Activated CD8-positive, alpha-beta memory T cell treated with anti-CD3 and anti-CD28 coated beads for 1 hour (primary cell): ENCODE measurements at regions not wholly inside any gene's neighbourhood (a gene's known extent, or its start where the extent isn't known, plus 50 kb on each side); places are given as distances from the start of the nearest gene placed in this dataset.

Source experiments
- DNase-seq, 2 donors: peaks; one replicate each; pipeline ENCODE4 v3.0.0-alpha.2; 2020; ENCODE audit warnings: low read depth in 1 of 2; ENCODE audit errors: extremely low read depth in 1 of 2

DNA sequence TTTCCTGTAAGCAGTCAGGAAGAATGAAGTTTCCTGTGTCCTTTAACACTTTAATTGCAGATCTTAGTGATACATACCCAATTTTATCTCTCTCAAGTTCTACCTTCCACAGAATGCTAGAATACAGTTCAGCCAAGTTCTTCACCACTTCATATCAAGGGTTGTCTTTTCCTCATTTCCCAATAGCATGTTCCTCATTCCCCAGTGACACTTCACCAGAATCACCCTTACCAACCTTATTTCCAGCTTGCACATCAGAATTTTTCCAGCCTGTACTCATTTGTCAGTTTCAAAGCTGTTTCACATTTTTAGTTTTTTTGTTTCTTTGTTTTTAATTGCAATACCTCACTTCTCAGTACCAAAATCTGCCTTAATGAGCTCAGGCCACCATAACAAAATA is 126.1 kb downstream of the ESM1 start:
- no peak for DNase-seq

DNA sequence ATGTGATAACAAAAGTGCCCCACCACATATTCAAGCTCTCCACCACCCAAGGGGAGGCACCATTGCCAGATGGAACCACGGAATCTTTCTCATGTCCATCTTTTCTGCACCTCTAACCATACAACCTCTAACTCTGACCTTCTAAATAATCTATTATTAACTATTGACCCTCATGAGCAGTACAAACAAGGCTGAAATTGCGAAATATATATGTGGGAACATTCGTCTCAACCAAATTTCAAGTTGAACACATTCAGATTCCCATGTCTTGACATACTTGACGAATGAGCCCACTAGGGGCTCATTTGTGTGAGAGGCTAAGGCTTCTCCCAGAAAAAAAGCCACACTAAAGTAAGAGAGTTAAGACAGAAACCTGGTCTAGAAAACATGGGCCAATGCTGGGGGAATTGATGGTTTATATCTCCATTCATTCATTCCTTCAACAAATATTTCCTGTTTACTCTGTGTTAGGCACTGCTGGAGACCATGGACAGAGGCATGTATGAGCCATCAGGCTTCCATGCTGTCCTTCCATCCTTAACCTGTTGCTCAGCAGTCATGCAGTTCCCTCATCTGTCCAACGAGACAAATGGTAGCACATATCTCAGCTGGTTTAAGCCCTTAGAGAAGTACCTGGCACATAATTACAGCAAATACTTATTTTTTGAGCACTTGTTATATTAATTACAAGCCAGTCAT is 130.4 kb downstream of the ESM1 start:
- DNase-seq = no peak

DNA sequence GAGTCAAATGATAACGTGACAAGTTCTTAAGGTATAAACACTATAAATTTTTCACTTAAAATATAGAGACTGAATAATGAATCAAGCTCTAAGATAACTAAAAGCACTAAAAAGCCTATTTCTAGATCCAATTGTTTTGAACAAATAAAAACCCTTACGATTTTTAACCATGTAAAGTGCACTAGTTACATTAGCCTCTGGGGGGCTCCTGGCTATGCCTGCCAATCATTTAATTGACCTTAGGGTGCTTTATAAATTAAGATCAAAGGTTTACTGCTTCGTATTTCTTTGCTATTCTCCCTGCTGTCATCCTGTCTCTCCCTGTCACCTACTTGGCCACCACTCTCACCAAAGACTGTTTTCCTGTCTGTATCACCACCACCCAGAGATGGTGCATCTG is 133.4 kb downstream of the ESM1 start:
- no peak for DNase-seq

DNA sequence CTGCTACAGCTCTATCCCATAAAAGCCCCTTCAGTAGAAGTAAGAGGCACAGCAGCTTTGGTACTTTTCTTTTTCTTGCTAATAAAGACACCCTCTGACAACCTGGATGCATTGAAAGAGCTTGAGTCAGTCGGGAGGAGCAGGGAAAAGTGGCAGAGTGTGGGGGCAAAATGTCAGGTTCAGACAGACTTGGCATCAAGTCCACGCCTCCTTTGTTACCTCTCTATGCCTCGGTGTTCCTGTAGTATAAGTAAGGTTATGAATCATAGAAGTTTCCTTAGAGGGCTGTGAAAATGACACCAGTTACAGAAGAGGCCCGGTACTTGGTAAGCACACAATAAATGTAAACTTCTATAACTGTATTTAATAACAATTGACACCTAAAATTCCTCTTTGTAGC is 133.9 kb downstream of the ESM1 start:
- no peak for DNase-seq

DNA sequence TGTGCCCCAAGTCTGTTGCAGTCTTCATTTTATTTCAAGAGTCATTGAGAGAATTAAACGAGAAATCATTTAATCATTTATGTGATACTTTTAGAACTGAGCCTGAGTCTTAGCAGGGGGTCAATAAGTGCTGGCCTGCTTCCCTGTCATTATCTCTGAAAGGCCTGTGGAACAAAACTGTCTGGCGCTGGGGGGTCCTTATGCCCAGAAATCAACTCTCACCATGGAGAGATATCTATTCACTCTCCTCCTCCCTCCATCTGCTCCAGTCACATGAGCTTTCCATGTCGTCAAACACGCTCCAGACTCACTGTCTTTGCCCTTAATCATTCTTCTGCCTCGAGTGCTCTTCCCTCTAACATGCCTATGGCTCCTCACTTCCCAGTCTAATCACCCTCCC is 136.8 kb downstream of the ESM1 start:
- no peak for DNase-seq

DNA sequence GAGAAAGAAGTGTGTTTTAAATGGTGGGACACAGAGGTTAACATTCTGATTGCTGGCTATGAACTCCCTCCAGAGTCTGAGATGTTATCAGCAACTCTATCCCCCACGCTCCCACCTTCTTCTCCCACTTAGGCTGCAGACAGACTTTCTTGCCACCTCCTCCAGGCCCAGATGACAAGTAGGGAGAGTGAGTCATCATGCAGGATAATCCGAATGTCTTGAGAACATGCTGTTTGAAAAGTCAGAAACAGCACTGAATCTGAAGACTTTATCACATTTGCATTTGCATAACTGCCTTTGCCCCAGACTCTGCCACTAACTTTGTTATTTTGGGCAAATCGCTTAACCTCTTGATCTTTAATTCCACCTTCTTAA is 139.8 kb downstream of the ESM1 start:
- no peak for DNase-seq

DNA sequence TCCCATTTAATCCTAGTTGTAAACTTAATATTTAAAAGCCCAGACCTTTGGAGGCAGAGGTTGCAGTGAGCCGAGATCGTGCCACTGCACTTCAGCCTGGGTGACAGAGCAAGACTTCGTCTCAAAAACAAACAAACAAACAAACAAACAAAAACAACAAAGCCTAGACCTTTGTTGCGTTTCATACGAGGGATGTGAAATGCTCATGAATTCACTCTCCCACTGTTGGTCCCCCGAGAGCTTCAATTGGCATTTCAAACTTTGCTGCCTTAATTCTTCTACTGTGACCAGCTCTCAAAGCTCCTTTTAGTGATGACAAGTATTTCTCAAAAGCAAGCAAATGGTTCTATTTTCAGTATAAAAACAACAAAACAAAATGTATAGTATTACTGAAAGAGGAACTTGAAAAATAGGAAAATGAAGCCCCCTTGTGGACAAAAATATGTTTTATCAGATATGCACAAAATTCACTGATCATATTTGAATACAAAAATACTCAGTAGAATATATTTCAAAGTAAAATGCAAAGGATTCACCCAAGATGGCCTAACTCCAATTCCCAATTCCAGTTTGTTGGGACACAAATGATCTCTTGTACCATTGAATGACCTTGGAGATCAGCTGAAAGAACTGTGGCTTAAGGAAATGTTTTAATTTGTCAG is 140.4 kb downstream of the ESM1 start:
- DNase-seq = no peak

DNA sequence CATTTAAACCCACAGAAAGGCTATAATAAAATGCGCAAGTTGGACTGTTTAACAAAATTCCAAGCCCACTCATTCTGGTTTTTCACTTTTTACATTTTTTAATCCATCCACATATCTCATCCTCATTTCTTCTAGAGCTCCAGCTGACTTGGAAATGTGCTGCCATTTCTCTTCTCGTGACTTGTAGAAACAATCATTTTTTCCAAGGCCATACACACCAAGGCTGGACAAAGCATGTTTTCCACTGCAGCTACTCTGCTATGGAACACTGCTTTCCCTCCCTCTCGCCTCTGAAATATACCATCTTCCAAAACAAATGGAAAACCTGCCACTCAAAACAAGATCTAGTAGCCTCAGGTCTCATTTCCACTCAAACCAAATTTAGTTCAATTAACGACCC is 141.1 kb downstream of the ESM1 start:
- no peak for DNase-seq

DNA sequence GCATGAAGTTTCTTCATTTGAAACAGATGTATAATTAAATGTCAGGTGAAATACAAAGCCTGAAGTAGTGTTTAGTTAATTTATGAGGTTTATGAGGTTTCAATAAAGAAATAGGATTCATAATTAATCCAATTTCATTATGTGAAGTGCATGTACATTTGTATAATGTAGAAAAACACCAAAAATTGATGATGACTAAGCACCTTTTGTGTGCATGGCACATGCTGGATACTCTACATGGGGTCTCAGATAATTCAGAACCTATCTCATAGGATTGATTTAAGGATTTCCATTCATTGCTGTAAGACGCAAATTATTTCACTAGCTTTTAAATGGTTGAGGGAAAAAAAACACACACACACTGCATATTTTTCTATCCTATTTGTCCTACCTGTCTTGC is 143.9 kb downstream of the ESM1 start:
- DNase-seq = no peak

DNA sequence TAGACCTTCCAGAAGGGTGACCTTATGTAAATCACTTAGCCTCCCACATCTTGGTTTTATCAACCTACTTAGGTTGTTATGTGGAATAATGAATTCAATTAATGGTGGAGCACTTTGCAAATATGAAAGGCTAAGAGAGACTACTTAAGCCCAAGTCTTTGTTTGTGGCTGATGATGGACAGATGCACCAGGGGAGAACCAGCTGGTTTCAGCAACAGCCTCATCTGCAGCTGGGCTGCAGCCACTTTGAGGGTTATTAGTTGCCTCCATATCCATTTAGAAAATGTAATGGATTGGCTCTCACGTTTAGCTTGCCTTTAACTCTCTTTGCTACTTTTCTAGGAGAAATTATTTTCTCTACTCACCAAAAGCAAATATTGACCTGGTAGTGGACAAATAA is 146.6 kb downstream of the ESM1 start:
- DNase-seq = no peak

DNA sequence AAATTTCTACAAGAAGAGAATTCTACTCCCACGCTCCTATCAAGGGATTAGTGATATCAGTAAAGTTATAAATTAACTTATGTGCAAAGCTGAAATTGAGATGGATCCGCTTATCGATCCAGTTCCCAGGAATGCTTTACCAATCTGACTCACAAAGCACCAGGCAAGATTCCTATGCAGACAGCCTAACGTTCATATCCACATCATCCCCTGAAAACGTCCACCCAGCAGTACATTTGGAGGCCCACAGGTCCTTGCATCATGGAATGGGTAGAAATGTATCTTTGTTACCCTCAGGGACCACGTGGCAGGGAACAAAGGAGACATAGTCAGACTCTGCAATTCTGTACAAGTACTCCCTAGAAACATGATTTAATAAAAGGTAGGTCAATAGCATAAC is 147.4 kb downstream of the ESM1 start:
- DNase-seq = no peak

DNA sequence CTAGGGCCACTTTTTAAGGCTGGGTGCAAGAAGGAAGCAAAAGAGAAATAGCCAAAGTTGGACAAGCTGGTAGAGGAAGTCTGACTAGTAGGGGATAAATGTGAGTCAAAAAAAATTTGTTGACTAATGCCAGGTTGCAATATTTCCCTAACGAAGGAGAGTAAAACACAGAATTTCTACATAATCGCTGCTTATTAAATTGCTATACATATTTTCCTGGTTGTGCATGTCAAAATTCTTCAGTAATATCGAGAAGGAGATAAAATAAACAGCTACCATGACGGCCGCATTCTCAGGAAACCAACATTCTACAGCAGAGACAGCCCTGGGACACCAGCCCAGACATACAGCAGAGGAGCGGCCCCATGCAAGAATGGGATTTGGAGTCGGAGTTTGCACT is 148.3 kb downstream of the ESM1 start:
- DNase-seq = no peak

DNA sequence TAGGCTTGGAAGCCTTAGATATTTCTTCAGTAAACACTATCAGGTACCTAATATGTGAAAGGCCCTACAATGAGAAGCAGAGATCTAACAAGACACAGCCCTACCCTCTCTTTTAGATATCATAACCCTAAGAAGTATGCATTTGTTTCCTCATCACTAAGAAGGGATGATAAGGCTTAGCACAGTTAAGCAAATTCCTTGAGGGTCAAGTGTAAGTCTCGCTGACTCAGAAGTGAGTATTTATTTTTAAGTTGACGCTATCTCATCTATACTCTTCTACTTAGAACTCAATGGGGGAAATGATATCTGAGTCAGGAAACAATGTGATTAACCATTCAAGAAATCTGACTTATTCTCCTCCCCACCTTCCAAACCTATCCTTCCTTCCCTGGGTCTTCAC is 149.7 kb downstream of the ESM1 start:
- no peak for DNase-seq

DNA sequence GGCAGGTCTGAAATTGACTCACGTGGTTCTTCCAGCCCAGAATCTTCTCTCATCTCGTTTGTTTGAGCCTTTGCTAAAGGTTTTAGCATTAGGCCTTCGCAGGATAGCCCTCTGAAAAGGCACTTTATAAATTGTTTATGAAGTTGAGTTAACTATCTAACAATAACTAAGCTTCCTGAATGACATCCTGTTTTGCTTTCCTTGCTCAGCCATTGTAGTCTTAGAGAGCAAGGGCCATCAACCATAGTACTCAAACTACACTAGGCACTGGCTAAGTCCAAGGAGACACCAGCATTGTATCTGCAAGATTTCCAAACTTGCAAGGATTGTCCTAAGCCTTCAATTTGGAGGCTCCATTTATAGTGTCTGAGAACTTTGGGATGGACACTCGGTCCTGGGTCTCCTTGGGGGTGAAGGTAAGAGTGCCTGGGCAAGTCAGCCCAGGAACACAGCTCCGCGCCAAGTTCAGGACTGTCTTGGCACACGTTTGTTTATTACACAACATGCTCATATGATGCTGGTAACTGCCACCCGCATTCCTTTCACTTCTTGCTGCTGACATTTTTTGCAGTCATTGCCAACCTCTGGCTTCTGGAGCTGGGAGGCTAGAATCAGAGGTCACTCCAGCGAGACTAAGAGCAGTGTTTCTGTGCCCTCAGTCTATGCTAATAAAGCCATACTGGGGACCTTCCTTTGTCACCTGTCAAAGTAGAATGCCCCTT is 151.1 kb downstream of the ESM1 start:
- no peak for DNase-seq

DNA sequence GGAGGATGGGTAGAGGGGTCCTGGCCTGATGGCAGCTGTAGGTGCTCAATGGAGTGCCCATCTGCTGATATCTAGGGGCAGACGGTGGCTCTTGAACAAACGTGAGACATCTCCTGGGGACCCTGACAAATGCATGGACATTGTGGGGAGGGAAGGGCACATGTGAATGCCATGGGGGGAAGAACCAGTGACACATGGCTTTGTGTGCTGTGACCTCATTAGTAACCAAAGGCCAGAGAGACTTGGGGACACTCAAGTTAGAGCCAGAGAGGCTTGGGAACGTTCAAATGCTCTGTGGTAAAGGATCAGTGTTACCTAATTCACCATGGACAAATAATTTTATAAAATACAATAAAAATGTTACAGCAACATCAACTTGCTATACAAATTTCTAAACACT is 151.8 kb downstream of the ESM1 start:
- DNase-seq = no peak

DNA sequence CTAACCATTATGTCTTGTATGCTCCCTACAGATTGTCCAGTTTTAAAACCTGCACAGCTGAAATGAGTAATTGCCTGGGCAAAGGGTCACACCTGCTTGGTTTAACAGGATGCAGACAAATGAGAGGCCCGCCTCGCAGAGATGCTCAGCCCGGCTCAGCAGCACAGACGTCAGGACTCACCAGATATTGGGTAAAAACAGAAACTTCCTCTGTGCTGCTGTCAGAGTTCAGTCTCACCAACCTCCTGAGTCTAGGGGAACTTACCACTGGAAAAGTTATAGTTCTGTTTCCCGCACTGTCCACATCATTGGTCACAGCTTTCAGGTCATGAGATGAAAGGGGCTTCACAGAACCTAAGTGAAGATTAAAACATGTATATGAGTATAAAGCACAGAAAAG is 152.5 kb downstream of the ESM1 start:
- DNase-seq = no peak

DNA sequence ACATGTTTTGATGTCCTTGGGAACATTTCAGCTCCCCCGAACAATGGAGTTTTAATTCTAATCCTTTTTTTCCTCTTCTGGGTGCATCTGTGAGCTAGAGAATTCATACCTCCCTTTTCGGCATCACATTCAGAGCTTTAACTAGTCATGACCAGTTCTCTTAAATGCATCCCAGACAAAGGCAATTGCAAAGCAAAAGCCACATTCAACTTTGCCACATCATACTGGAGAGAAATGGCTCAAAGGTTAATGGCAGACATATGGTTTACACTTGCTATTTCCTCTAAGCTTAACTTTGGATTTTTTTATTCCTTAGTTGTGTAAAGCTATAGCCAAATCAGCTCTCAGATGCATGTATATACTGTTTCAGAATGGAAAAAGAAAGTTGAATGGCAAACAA is 153.3 kb downstream of the ESM1 start:
- no peak for DNase-seq

DNA sequence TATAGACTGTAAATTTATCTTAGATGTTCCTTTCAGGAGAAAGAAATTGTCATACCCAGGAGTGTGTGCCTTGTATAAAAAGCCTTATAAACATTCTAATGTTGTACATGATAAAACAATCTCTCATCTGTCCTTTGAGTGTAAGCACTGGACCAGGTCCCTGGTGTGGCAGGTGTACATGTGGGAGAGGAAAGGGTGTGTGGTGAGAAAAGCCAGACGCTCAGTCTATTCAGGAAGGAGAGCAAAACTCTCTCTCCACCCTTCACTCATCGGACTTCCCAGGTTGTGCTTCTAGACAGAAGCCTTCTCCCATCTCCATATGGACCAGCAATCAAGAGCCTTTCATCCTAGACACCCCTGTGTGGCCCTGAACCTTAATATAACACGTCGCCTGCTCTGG is 154.2 kb downstream of the ESM1 start:
- DNase-seq = no peak

DNA sequence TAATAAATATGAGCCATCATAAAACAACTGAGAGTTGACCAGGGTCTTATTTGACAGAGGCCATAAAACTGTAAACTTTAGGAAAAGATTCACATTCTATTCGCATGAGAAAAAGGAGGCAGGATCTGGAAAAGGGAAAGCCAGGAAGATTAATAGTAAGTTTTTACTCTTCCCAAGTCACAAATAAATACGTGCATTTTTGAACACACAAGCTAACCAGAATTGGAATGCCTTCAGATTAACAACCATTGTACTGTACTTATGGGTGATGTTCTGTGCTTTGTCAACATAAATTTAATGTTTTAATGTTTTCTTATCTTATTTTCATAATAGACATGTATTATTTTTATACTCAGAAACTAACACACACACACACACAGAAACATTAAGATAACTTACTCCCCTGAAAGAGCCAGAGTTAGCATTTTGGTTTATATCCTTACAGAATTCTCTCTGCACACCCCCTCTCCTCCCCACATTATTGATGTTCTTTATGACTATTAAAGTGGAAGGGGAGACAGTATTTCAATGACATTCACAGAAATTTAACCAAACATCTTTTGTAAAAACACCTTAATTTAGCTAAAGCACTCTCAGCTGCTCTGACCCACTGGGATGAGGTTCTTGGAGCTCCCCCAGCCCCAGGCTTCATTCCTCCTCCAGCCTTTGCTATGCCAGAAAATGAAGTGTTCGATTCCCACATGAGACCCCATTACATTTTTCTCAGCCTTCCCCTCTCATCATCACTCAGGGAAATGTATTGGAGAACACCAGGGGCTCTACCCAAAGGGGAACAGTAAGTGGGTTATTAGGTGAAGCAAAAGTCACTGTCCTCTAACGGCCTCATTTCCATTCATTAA is 155.5 kb downstream of the ESM1 start:
- no peak for DNase-seq

DNA sequence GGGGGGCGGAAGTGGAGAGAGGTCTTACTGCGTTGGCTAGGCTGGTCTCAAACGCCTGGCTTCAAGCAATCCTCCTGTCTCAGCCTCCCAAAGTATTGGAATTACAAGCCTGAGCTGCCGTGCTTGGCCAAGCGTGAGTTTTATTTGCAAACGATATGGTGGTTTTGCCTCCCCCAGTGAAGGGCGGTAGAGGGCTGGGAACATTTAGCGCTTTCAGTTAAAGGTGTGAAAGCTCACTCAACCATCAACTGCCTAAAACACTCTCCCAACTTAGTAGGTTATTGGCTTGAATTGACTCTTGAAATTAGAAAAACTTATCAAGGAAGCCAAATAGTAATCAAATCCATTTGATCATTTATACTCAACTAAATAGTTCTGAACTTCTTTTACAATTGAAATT is 156.3 kb downstream of the ESM1 start:
- no peak for DNase-seq

DNA sequence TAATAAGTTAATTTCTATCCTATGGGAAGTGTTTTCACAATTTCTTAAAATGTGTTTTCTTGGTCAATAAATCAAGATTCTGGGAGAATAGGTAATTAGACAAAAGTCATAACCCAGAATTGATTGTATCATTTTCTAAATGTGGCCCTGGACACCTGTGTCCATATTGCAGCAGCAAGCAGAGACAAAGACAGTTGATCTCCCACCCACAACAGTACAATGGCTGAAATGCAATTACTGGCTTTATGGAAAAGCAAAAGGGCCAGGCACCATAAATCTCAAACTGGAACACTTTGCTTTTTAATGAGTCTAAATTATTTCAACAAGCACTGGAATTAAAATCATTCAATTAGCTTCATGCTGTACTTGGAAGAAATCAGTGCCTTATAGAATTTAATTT is 157.2 kb downstream of the ESM1 start:
- no peak for DNase-seq
